ENCODE measurements at regions not wholly inside any gene's neighbourhood (a gene's known extent, or its start where the extent isn't known, plus 50 kb on each side); places are given as distances from the start of the nearest gene placed in this dataset.

GRCh38 chrY:16601626-16602025 is 1278.4 kb downstream of the CDY2B start:
- Histone ChIP-seq H3K4me2 (replicated peaks; ENCODE audit: low read depth, low read length, poor library complexity, severe bottlenecking) (no peak overlapping the region), H3K36me3 (replicated peaks in 1 of 2; ENCODE audit: control extremely low read depth in 1 of 2, control insufficient read depth in 1 of 2, extremely low read depth in 1 of 2, insufficient read depth in 2 of 2, low read length in 1 of 2) (no peaks in the 10 kb centered on the region), H4K20me1 (ENCODE audit: control insufficient read depth, insufficient read depth, low read length, poor library complexity, severe bottlenecking) (no peaks in the 10 kb centered on the region), H3K4me3 (ENCODE audit: control extremely low read depth in 1 of 5, extremely low read depth in 1 of 5, insufficient read depth in 1 of 5, low read depth in 2 of 5, low read length in 4 of 5) (no peak overlapping the region), H2AFZ (ENCODE audit: insufficient read depth, low read depth, low read length, poor library complexity, severe bottlenecking) (no peak overlapping the region), H3K9ac (ENCODE audit: low read length) (no peak overlapping the region), H3K27me3 (replicated peaks in 1 of 4; ENCODE audit: control extremely low read depth in 1 of 4, control insufficient read depth in 3 of 4, insufficient read depth in 4 of 4, low read length in 3 of 4) (no peaks in the 10 kb centered on the region), H3K4me1 (ENCODE audit: control insufficient read depth in 2 of 2, insufficient read depth in 2 of 2, low read length in 2 of 2) (no peaks in the 10 kb centered on the region), H3K27ac (ENCODE audit: low read length in 2 of 2) (no peak overlapping the region), H3K9me3 (ENCODE audit: control extremely low read depth in 1 of 3, control insufficient read depth in 2 of 3, insufficient read depth in 1 of 3, low read length in 2 of 3) (no peaks in the 10 kb centered on the region), H3K79me2 (ENCODE audit: control insufficient read depth, insufficient read depth, low read length) (no peaks in the 10 kb centered on the region)
- intact Hi-C loops (cut with micrococcal nuclease): no loop called here
- Mint-ChIP-seq H3K27ac (no peak overlapping the region), H3K4me1 (no peaks in the 10 kb centered on the region), H3K4me3 (no peak overlapping the region), H3K27me3 (no peaks in the 10 kb centered on the region), H3K9me3 (ENCODE audit: insufficient read depth) (peaks cover 2% of the 10 kb centered on the region)
- ChIA-PET POLR2A (no interaction called here), CTCF (no interaction called here)
- DNase-seq (no peak), ATAC-seq (ENCODE audit: low read depth) (no peak)
- WGBS (ENCODE audit: insufficient coverage): no CpG with 5 or more reads among the region's 2 CpGs
- TF ChIP-seq, protein P1, sequence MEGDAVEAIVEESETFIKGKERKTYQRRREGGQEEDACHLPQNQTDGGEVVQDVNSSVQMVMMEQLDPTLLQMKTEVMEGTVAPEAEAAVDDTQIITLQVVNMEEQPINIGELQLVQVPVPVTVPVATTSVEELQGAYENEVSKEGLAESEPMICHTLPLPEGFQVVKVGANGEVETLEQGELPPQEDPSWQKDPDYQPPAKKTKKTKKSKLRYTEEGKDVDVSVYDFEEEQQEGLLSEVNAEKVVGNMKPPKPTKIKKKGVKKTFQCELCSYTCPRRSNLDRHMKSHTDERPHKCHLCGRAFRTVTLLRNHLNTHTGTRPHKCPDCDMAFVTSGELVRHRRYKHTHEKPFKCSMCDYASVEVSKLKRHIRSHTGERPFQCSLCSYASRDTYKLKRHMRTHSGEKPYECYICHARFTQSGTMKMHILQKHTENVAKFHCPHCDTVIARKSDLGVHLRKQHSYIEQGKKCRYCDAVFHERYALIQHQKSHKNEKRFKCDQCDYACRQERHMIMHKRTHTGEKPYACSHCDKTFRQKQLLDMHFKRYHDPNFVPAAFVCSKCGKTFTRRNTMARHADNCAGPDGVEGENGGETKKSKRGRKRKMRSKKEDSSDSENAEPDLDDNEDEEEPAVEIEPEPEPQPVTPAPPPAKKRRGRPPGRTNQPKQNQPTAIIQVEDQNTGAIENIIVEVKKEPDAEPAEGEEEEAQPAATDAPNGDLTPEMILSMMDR (IDR thresholded peaks at IDR 0.05): no peak
- no peak for TF ChIP-seq EZH2 (IDR thresholded peaks at IDR 0.05; ENCODE audit: borderline replicate concordance, insufficient read depth, low read depth, low read length, poor library complexity, severe bottlenecking)

- Histone ChIP-seq H3K27ac (ENCODE audit: low read length in 2 of 2) (no peak overlapping the region), H3K27me3 (replicated peaks in 1 of 4; ENCODE audit: control extremely low read depth in 1 of 4, control insufficient read depth in 3 of 4, insufficient read depth in 4 of 4, low read length in 3 of 4) (no peaks in the 10 kb centered on the region), H4K20me1 (ENCODE audit: control insufficient read depth, insufficient read depth, low read length, poor library complexity, severe bottlenecking) (no peaks in the 10 kb centered on the region), H3K36me3 (replicated peaks in 1 of 2; ENCODE audit: control extremely low read depth in 1 of 2, control insufficient read depth in 1 of 2, extremely low read depth in 1 of 2, insufficient read depth in 2 of 2, low read length in 1 of 2) (no peaks in the 10 kb centered on the region), H3K79me2 (ENCODE audit: control insufficient read depth, insufficient read depth, low read length) (no peaks in the 10 kb centered on the region), H3K4me3 (ENCODE audit: control extremely low read depth in 1 of 5, extremely low read depth in 1 of 5, insufficient read depth in 1 of 5, low read depth in 2 of 5, low read length in 4 of 5) (no peak overlapping the region), H3K9ac (ENCODE audit: low read length) (no peak overlapping the region), H2AFZ (ENCODE audit: insufficient read depth, low read depth, low read length, poor library complexity, severe bottlenecking) (no peak overlapping the region), H3K4me1 (ENCODE audit: control insufficient read depth in 2 of 2, insufficient read depth in 2 of 2, low read length in 2 of 2) (no peaks in the 10 kb centered on the region), H3K9me3 (ENCODE audit: control extremely low read depth in 1 of 3, control insufficient read depth in 2 of 3, insufficient read depth in 1 of 3, low read length in 2 of 3) (no peaks in the 10 kb centered on the region), H3K4me2 (replicated peaks; ENCODE audit: low read depth, low read length, poor library complexity, severe bottlenecking) (no peak overlapping the region)
- no peaks in the 10 kb centered on the region for H3K4me1 Mint-ChIP-seq
- no peaks in the 10 kb centered on the region for H3K9me3 Mint-ChIP-seq (ENCODE audit: insufficient read depth)
- WGBS (ENCODE audit: insufficient coverage): no CpG with 5 or more reads among the region's 3 CpGs
- no peaks in the 10 kb centered on the region for H3K27me3 Mint-ChIP-seq
- no peak overlapping the region for H3K4me3 Mint-ChIP-seq
- ChIA-PET POLR2A (no interaction called here), CTCF (no interaction called here)
- TF ChIP-seq, protein P1 (IDR thresholded peaks at IDR 0.05): no peak
- TF ChIP-seq EZH2 (IDR thresholded peaks at IDR 0.05; ENCODE audit: borderline replicate concordance, insufficient read depth, low read depth, low read length, poor library complexity, severe bottlenecking): no peak
- intact Hi-C loops (cut with micrococcal nuclease): no loop called here
- DNase-seq: no peak
- ATAC-seq (ENCODE audit: low read depth): no peak
- H3K27ac Mint-ChIP-seq: no peak overlapping the region
Observed at GRCh38 chrY:16572061-16572460, 1308.0 kb downstream of the CDY2B start.
